HG03066 (cell line): ENCODE measurements at regions not wholly inside any gene's neighbourhood (a gene's known extent, or its start where the extent isn't known, plus 50 kb on each side); places are given as distances from the start of the nearest gene placed in this dataset.
"Not testable (repeated sequence)": the region's sequence is repeated elsewhere in the genome, so short reads cannot be mapped to it uniquely, and the experiment has no call there.

Source experiments
- ATAC-seq: cut with Tn5 transposase; IDR thresholded peaks from one replicate; pipeline ENCODE4 v1.9.1; 2021; ENCODE audit warnings: low read depth; ENCODE audit not compliant: unreplicated experiment

- ATAC-seq: not testable (repeated sequence)
Measured at GRCh38 chr3:194264631-194265504, 86.3 kb downstream of the CPN2 start.

GRCh38 chr3:194265505-194265892 is 85.6 kb downstream of the CPN2 start:
- no peak for ATAC-seq

- ATAC-seq: no peak
Measured at GRCh38 chr3:194265996-194266964, 84.8 kb downstream of the CPN2 start.

- ATAC-seq: no peak
Measured at GRCh38 chr3:194267744-194268653, 83.1 kb downstream of the CPN2 start.

GRCh38 chr3:194268654-194269512 is 82.2 kb downstream of the CPN2 start:
- ATAC-seq: no peak

- no peak for ATAC-seq
Measured at GRCh38 chr3:194269610-194270145, 81.5 kb downstream of the CPN2 start.

GRCh38 chr3:194270627-194271459 is 80.3 kb downstream of the CPN2 start:
- no peak for ATAC-seq

GRCh38 chr3:194271460-194272035 is 79.6 kb downstream of the CPN2 start:
- ATAC-seq: no peak

- ATAC-seq: no peak
Measured at GRCh38 chr3:194272221-194272620, 78.9 kb downstream of the CPN2 start.

GRCh38 chr3:194272861-194273742 is 78.0 kb downstream of the CPN2 start:
- ATAC-seq: no peak

- no peak for ATAC-seq
Measured at GRCh38 chr3:194273743-194274310, 77.3 kb downstream of the CPN2 start.

GRCh38 chr3:194274424-194275085 is 76.6 kb downstream of the CPN2 start:
- ATAC-seq: no peak

- ATAC-seq: no peak
Measured at GRCh38 chr3:194275291-194275690, 75.8 kb downstream of the CPN2 start.

GRCh38 chr3:194275721-194276120 is 75.4 kb downstream of the CPN2 start:
- ATAC-seq: no peak

- no peak for ATAC-seq
Measured at GRCh38 chr3:194276768-194277103, 74.4 kb downstream of the CPN2 start.

- ATAC-seq: no peak
Measured at GRCh38 chr3:194277104-194277785, 73.9 kb downstream of the CPN2 start.
